H4 (cell line): ENCODE measurements at regions not wholly inside any gene's neighbourhood (a gene's known extent, or its start where the extent isn't known, plus 50 kb on each side); places are given as distances from the start of the nearest gene placed in this dataset.
"Not testable (repeated sequence)": the region's sequence is repeated elsewhere in the genome, so short reads cannot be mapped to it uniquely, and the experiment has no call there.

ENCODE experiments used
- DNase-seq: peaks from one replicate; pipeline ENCODE4 v3.0.0-alpha.2; 2015; ENCODE audit warnings: low spot score

GRCh38 chr1:95297906-95298305 is 63.9 kb downstream of the RWDD3 start:
- not testable (repeated sequence) for DNase-seq

GRCh38 chr1:95301091-95301490 is 67.1 kb downstream of the RWDD3 start:
- DNase-seq = no peak

- no peak for DNase-seq
Measured at GRCh38 chr1:95301614-95302013, 67.6 kb downstream of the RWDD3 start.

GRCh38 chr1:95304803-95305202 is 70.8 kb downstream of the RWDD3 start:
- DNase-seq = no peak

GRCh38 chr1:95308276-95309030 is 74.4 kb downstream of the RWDD3 start:
- no peak for DNase-seq

- DNase-seq = peak; percentile 33
Measured at GRCh38 chr1:95309031-95309471, 75.0 kb downstream of the RWDD3 start.

- DNase-seq = no peak
Measured at GRCh38 chr1:95311014-95311413, 77.0 kb downstream of the RWDD3 start.

GRCh38 chr1:95311762-95312161 is 77.8 kb downstream of the RWDD3 start:
- no peak for DNase-seq

- no peak for DNase-seq
Measured at GRCh38 chr1:95312181-95312580, 78.2 kb downstream of the RWDD3 start.

GRCh38 chr1:95313527-95313926 is 79.5 kb downstream of the RWDD3 start:
- no peak for DNase-seq

GRCh38 chr1:95321531-95321930 is 87.5 kb downstream of the RWDD3 start:
- no peak for DNase-seq

- peak; percentile 29 for DNase-seq
Measured at GRCh38 chr1:95323123-95323522, 89.1 kb downstream of the RWDD3 start.

GRCh38 chr1:95325349-95325748 is 91.3 kb downstream of the RWDD3 start:
- no peak for DNase-seq

- DNase-seq = no peak
Measured at GRCh38 chr1:95326023-95326422, 92.0 kb downstream of the RWDD3 start.

GRCh38 chr1:95332754-95333153 is 98.7 kb downstream of the RWDD3 start:
- DNase-seq = no peak

- DNase-seq = no peak
Measured at GRCh38 chr1:95339377-95339776, 105.4 kb downstream of the RWDD3 start.

- DNase-seq = no peak
Measured at GRCh38 chr1:95340061-95340460, 106.1 kb downstream of the RWDD3 start.

- DNase-seq = no peak
Measured at GRCh38 chr1:95352767-95353166, 118.8 kb downstream of the RWDD3 start.

GRCh38 chr1:95353194-95353593 is 119.2 kb downstream of the RWDD3 start:
- DNase-seq = no peak

- no peak for DNase-seq
Measured at GRCh38 chr1:95364546-95364945, 130.5 kb downstream of the RWDD3 start.

GRCh38 chr1:95366498-95366897 is 132.5 kb downstream of the RWDD3 start:
- DNase-seq = no peak

GRCh38 chr1:95368178-95368577 is 134.2 kb downstream of the RWDD3 start:
- no peak for DNase-seq

- DNase-seq = no peak
Measured at GRCh38 chr1:95369985-95370690, 136.1 kb downstream of the RWDD3 start.
